ENCODE measurements at regions not wholly inside any gene's neighbourhood (a gene's known extent, or its start where the extent isn't known, plus 50 kb on each side); places are given as distances from the start of the nearest gene placed in this dataset.

GRCh38 chr20:60930023-60930790 is 321.9 kb upstream of the CDH4 start:
- no peak for DNase-seq

GRCh38 chr20:60931696-60932095 is 320.4 kb upstream of the CDH4 start:
- DNase-seq = no peak

- no peak for DNase-seq
Measured at GRCh38 chr20:60934724-60935123, 317.3 kb upstream of the CDH4 start.

GRCh38 chr20:60935971-60936370 is 316.1 kb upstream of the CDH4 start:
- DNase-seq = no peak

GRCh38 chr20:60937585-60937984 is 314.5 kb upstream of the CDH4 start:
- no peak for DNase-seq

- no peak for DNase-seq
Measured at GRCh38 chr20:60941379-60941778, 310.7 kb upstream of the CDH4 start.

GRCh38 chr20:60947819-60948218 is 304.2 kb upstream of the CDH4 start:
- no peak for DNase-seq

- DNase-seq = no peak
Measured at GRCh38 chr20:60948224-60948623, 303.8 kb upstream of the CDH4 start.

- DNase-seq = no peak
Measured at GRCh38 chr20:60950561-60950960, 301.5 kb upstream of the CDH4 start.

- no peak for DNase-seq
Measured at GRCh38 chr20:60950974-60951373, 301.1 kb upstream of the CDH4 start.

- no peak for DNase-seq
Measured at GRCh38 chr20:60952861-60953260, 299.2 kb upstream of the CDH4 start.

GRCh38 chr20:60953321-60953720 is 298.7 kb upstream of the CDH4 start:
- no peak for DNase-seq

- DNase-seq = no peak
Measured at GRCh38 chr20:60955706-60956105, 296.4 kb upstream of the CDH4 start.

- DNase-seq = no peak
Measured at GRCh38 chr20:60956194-60956593, 295.9 kb upstream of the CDH4 start.

- DNase-seq = no peak
Measured at GRCh38 chr20:60957621-60958020, 294.4 kb upstream of the CDH4 start.

- no peak for DNase-seq
Measured at GRCh38 chr20:60959971-60960370, 292.1 kb upstream of the CDH4 start.

GRCh38 chr20:60960500-60960899 is 291.6 kb upstream of the CDH4 start:
- DNase-seq = no peak

- no peak for DNase-seq
Measured at GRCh38 chr20:60961551-60961950, 290.5 kb upstream of the CDH4 start.

GRCh38 chr20:60962367-60963045 is 289.6 kb upstream of the CDH4 start:
- DNase-seq = no peak

- no peak for DNase-seq
Measured at GRCh38 chr20:60963146-60963545, 288.9 kb upstream of the CDH4 start.

GRCh38 chr20:60964911-60965310 is 287.1 kb upstream of the CDH4 start:
- no peak for DNase-seq

GRCh38 chr20:60966031-60966430 is 286.0 kb upstream of the CDH4 start:
- no peak for DNase-seq

- DNase-seq = no peak
Measured at GRCh38 chr20:60966766-60967165, 285.3 kb upstream of the CDH4 start.

Data from inflammatory macrophage (primary cell).